Neuronal stem cell (in vitro differentiated cells): ENCODE measurements at regions not wholly inside any gene's neighbourhood (a gene's known extent, or its start where the extent isn't known, plus 50 kb on each side); places are given as distances from the start of the nearest gene placed in this dataset. TPM values are rescaled to one million over a fixed set of nuclear protein-coding genes. Genes with fewer than 3 reads are reported as not detected.

Source experiments
- DNase-seq: peaks from one replicate; pipeline ENCODE4 v3.0.0-alpha.2; 2013; ENCODE audit warnings: low spot score
- H2AFZ ChIP-seq: one replicate; pipeline ENCODE4 v1.6.1; 2013; ENCODE audit warnings: mild to moderate bottlenecking, low read length, inconsistent platforms
- H2AK5ac ChIP-seq: 2 replicates; pipeline ENCODE4 v1.6.1; 2013; ENCODE audit warnings: low read depth, mild to moderate bottlenecking, inconsistent platforms, low read length, moderate library complexity, mixed read lengths
- H2BK120ac ChIP-seq: 2 replicates; pipeline ENCODE4 v1.6.1; 2013; ENCODE audit warnings: low read depth, mild to moderate bottlenecking, inconsistent platforms, low read length, moderate library complexity, mixed read lengths
- H2BK12ac ChIP-seq: one replicate; pipeline ENCODE4 v1.6.1; 2013; ENCODE audit warnings: low read length, inconsistent platforms
- H2BK15ac ChIP-seq: 2 replicates; pipeline ENCODE4 v1.6.1; 2013; ENCODE audit warnings: mild to moderate bottlenecking, low read length, inconsistent platforms, mixed read lengths
- H2BK5ac ChIP-seq: one replicate; pipeline ENCODE4 v1.6.1; 2013; ENCODE audit warnings: inconsistent platforms, mild to moderate bottlenecking, low read length, moderate library complexity
- H3K14ac ChIP-seq: one replicate; pipeline ENCODE4 v1.6.1; 2013; ENCODE audit warnings: low read length, inconsistent platforms
- H3K18ac ChIP-seq: 2 replicates; pipeline ENCODE4 v1.6.1; 2013; ENCODE audit warnings: low read length, inconsistent platforms
- H3K23ac ChIP-seq: 2 replicates; pipeline ENCODE4 v1.6.1; 2013; ENCODE audit warnings: low read depth, mild to moderate bottlenecking, mixed read lengths, low read length, inconsistent platforms; ENCODE audit not compliant: poor library complexity
- H3K27ac ChIP-seq: replicated peaks from 3 replicates; pipeline ENCODE4 v1.5.1; 2013; ENCODE audit warnings: low read length, inconsistent platforms
- H3K27me3 ChIP-seq, 3 experiments: 2 replicates each; pipeline ENCODE4 v1.6.1; 2013; ENCODE audit warnings: low read length in 3 of 3, mild to moderate bottlenecking in 2 of 3, inconsistent platforms in 1 of 3, low read depth in 1 of 3, mixed read lengths in 1 of 3, moderate library complexity in 1 of 3; ENCODE audit not compliant: control insufficient read depth in 3 of 3, insufficient read depth in 3 of 3
- H3K36me3 ChIP-seq, 2 donors: replicated peaks in 1 of 2; 2 replicates each; pipeline ENCODE4 v1.6.1; 2013; ENCODE audit warnings: low read length in 2 of 2; ENCODE audit not compliant: control insufficient read depth in 2 of 2, insufficient read depth in 2 of 2
- H3K4ac ChIP-seq: 2 replicates; pipeline ENCODE4 v1.6.1; 2013; ENCODE audit warnings: inconsistent platforms, mild to moderate bottlenecking, low read length, moderate library complexity
- H3K4me1 ChIP-seq, 2 donors: 1 replicate in 1 of 2; 2 replicates in 1 of 2; pipeline ENCODE4 v1.6.1; 2013; ENCODE audit warnings: low read length in 2 of 2, low read depth in 1 of 2; ENCODE audit not compliant: control insufficient read depth in 2 of 2, insufficient read depth in 1 of 2
- H3K4me2 ChIP-seq: one replicate; pipeline ENCODE4 v1.6.1; 2013; ENCODE audit warnings: mild to moderate bottlenecking, low read length, inconsistent platforms; ENCODE audit not compliant: insufficient read depth, poor library complexity, severe bottlenecking
- H3K4me3 ChIP-seq, 2 donors: 2 replicates each; pipeline ENCODE4 v1.5.1; 2013; ENCODE audit warnings: low read length in 2 of 2, mild to moderate bottlenecking in 2 of 2, inconsistent platforms in 1 of 2, moderate library complexity in 1 of 2
- H3K79me1 ChIP-seq: one replicate; pipeline ENCODE4 v1.6.1; 2013; ENCODE audit warnings: low read depth, mild to moderate bottlenecking, inconsistent platforms, low read length, moderate library complexity
- H3K9ac ChIP-seq: one replicate; pipeline ENCODE4 v1.6.1; 2013; ENCODE audit warnings: mild to moderate bottlenecking, low read depth, low read length, inconsistent platforms; ENCODE audit not compliant: poor library complexity
- H3K9me3 ChIP-seq, 2 donors: replicated peaks in 1 of 2; 2 replicates each; pipeline versions ENCODE3 to v1.6.1; 2013; ENCODE audit warnings: low read length in 2 of 2, mild to moderate bottlenecking in 2 of 2, inconsistent platforms in 1 of 2, low read depth in 1 of 2, mixed read lengths in 1 of 2, moderate library complexity in 1 of 2; ENCODE audit not compliant: control insufficient read depth in 2 of 2, insufficient read depth in 1 of 2
- H4K8ac ChIP-seq: one replicate; pipeline ENCODE4 v1.6.1; 2013; ENCODE audit warnings: low read depth, mild to moderate bottlenecking, inconsistent platforms, low read length, moderate library complexity
- H4K91ac ChIP-seq: one replicate; pipeline ENCODE4 v1.6.1; 2013; ENCODE audit warnings: low read length, low read depth, mild to moderate bottlenecking, inconsistent platforms; ENCODE audit not compliant: poor library complexity
- WGBS, 2 donors: extraction: QIAGEN DNeasy Blood & Tissue Kit; methylation state at CpG; one replicate each; pipeline ENCODE4 v1.1.7; 2013; ENCODE audit warnings: missing lambda C conversion rate in 2 of 2, mixed read lengths in 1 of 2; ENCODE audit not compliant: insufficient read length in 2 of 2, insufficient replicate concordance in 1 of 2; ENCODE audit errors: extremely low coverage in 2 of 2; 5-methylcytosine and 5-hydroxymethylcytosine counted together
- small RNA-seq: library from polyadenylated mRNA; stranded (forward); fragments of <200 nt; extraction: miRNeasy Mini kit (QIAGEN cat#:217004); gene quantifications from one replicate; pipeline ENCODE3, GENCODE V24; 2013; ENCODE audit not compliant: insufficient read depth

- no peaks in the 10 kb centered on the region for H3K36me3 ChIP-seq
- H2AK5ac ChIP-seq: no peak overlapping the region
- no peak overlapping the region for H3K4ac ChIP-seq
- no peak overlapping the region for H3K9ac ChIP-seq
- no peak overlapping the region for H3K14ac ChIP-seq
- H3K18ac ChIP-seq: no peak overlapping the region
- no peak overlapping the region for H2BK12ac ChIP-seq
- WGBS, 2 donors: no CpG with 5 or more reads among the region's 1 CpG
- H4K91ac ChIP-seq: no peak overlapping the region
- H3K4me1 ChIP-seq: no peaks in the 10 kb centered on the region
- H4K8ac ChIP-seq: no peak overlapping the region
- no peak overlapping the region for H2BK15ac ChIP-seq
- H3K27ac ChIP-seq: no peak overlapping the region
- H3K4me2 ChIP-seq: no peak overlapping the region
- peaks cover 0 to 8% of the 10 kb centered on the region in 2 donors for H3K9me3 ChIP-seq
- DNase-seq: no peak
- no peak overlapping the region for H3K4me3 ChIP-seq
- no peaks in the 10 kb centered on the region for H3K79me1 ChIP-seq
- no peaks in the 10 kb centered on the region for H3K27me3 ChIP-seq
- no peak overlapping the region for H2BK5ac ChIP-seq
- H2AFZ ChIP-seq: no peak overlapping the region
- no peak overlapping the region for H3K23ac ChIP-seq
- no peak overlapping the region for H2BK120ac ChIP-seq
These were observed 53.8 kb upstream of the CCDC196 start for GRCh38 chr14:66432334-66432733.

GRCh38 chr14:66434464-66434863, 51.7 kb upstream of the CCDC196 start:
- peaks cover 0 to 13% of the 10 kb centered on the region in 2 donors for H3K9me3 ChIP-seq

DNA sequence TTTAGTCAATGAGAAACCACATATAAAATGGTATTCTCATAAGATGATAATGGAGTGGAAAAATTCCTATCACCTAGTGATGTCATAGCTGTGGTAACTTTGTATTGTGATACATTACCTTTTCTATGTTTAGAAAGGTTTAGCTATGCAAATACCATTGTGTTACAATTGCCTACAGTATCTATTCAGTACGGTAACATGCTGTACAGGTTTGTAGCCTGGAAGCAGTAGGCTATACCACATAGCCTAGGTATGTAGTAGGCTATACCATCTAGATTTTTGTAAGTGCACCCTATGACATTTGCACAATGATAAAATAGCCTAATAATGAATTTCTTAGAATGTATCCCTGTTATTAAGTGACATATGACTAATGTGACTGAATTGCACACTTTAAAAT, 50.5 kb upstream of the CCDC196 start:
- H3K9me3 ChIP-seq: peaks cover 0 to 13% of the 10 kb centered on the region in 2 donors
- H2AK5ac ChIP-seq: no peak overlapping the region
- WGBS, 2 donors: no CpG with 5 or more reads among the region's 1 CpG
- no peak overlapping the region for H3K23ac ChIP-seq
- no peak for DNase-seq
- no peak overlapping the region for H3K4ac ChIP-seq
- no peaks in the 10 kb centered on the region for H3K4me1 ChIP-seq
- H4K8ac ChIP-seq: no peak overlapping the region
- H3K27ac ChIP-seq: no peak overlapping the region
- no peaks in the 10 kb centered on the region for H3K79me1 ChIP-seq
- H3K36me3 ChIP-seq: no peaks in the 10 kb centered on the region
- H3K14ac ChIP-seq: no peak overlapping the region
- H3K27me3 ChIP-seq: no peaks in the 10 kb centered on the region
- no peak overlapping the region for H2BK15ac ChIP-seq
- no peak overlapping the region for H3K18ac ChIP-seq
- no peak overlapping the region for H3K4me3 ChIP-seq
- H3K9ac ChIP-seq: no peak overlapping the region
- H4K91ac ChIP-seq: no peak overlapping the region
- no peak overlapping the region for H2BK120ac ChIP-seq
- no peak overlapping the region for H3K4me2 ChIP-seq
- H2AFZ ChIP-seq: no peak overlapping the region
- no peak overlapping the region for H2BK12ac ChIP-seq
- H2BK5ac ChIP-seq: no peak overlapping the region

More at GRCh38 chr14:66434464-66434863, 51.7 kb upstream of the CCDC196 start:
- Histone ChIP-seq H2BK5ac (no peak overlapping the region), H3K79me1 (no peaks in the 10 kb centered on the region), H3K4ac (no peak overlapping the region), H2AFZ (no peak overlapping the region), H3K9ac (no peak overlapping the region), H3K27me3 (no peaks in the 10 kb centered on the region), H2AK5ac (no peak overlapping the region), H3K27ac (no peak overlapping the region), H3K4me2 (no peak overlapping the region), H4K8ac (no peak overlapping the region), H4K91ac (no peak overlapping the region), H3K18ac (no peak overlapping the region), H3K4me1 (no peaks in the 10 kb centered on the region), H3K4me3 (no peak overlapping the region), H3K14ac (no peak overlapping the region), H2BK12ac (no peak overlapping the region), H2BK120ac (no peak overlapping the region), H3K36me3 (no peaks in the 10 kb centered on the region), H2BK15ac (no peak overlapping the region), H3K23ac (no peak overlapping the region)
- no peak for DNase-seq
- no CpG with 5 or more reads among the region's 2 CpGs for WGBS, 2 donors

Small RNA genes in the stretch of these regions (small RNA-seq; reads per million reads assigned to genes)
- gene RF00019: not detected
